ENCODE measurements at regions not wholly inside any gene's neighbourhood (a gene's known extent, or its start where the extent isn't known, plus 50 kb on each side); places are given as distances from the start of the nearest gene placed in this dataset.

DNA sequence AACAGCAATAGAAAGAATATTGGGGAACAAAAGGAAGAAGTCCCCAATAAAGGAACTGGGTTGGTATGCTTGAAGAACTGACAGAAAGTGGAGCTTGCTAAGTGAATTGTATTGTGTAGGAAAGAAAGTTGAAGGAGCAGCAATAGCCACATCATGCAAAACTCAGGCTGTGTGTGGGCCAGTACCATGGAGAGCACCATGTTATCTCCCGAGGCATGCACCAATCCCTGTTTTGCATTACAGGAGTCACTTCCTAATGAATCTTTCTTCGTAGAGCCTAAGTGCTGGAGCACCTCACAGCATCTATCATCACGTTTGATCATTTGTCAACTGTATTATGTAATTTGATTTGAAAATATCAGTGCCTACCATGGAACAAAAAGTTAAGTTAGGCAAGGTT is 137.7 kb upstream of the NMUR2 start:
- H3K36me3 ChIP-seq (ENCODE audit: control insufficient read depth in 2 of 2, insufficient read depth in 1 of 2, low read length in 2 of 2): no peaks in the 10 kb centered on the region; a peak in 1 of 3 replicates
- TF ChIP-seq, protein P1, sequence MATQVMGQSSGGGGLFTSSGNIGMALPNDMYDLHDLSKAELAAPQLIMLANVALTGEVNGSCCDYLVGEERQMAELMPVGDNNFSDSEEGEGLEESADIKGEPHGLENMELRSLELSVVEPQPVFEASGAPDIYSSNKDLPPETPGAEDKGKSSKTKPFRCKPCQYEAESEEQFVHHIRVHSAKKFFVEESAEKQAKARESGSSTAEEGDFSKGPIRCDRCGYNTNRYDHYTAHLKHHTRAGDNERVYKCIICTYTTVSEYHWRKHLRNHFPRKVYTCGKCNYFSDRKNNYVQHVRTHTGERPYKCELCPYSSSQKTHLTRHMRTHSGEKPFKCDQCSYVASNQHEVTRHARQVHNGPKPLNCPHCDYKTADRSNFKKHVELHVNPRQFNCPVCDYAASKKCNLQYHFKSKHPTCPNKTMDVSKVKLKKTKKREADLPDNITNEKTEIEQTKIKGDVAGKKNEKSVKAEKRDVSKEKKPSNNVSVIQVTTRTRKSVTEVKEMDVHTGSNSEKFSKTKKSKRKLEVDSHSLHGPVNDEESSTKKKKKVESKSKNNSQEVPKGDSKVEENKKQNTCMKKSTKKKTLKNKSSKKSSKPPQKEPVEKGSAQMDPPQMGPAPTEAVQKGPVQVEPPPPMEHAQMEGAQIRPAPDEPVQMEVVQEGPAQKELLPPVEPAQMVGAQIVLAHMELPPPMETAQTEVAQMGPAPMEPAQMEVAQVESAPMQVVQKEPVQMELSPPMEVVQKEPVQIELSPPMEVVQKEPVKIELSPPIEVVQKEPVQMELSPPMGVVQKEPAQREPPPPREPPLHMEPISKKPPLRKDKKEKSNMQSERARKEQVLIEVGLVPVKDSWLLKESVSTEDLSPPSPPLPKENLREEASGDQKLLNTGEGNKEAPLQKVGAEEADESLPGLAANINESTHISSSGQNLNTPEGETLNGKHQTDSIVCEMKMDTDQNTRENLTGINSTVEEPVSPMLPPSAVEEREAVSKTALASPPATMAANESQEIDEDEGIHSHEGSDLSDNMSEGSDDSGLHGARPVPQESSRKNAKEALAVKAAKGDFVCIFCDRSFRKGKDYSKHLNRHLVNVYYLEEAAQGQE (tag by site-specific recombination; IDR thresholded peaks at IDR 0.05): peak; percentile 94
- TF ChIP-seq ZNF555 (tag by site-specific recombination; conservative IDR thresholded peaks at IDR 0.05) (no peak), ZXDB (tag by site-specific recombination; IDR thresholded peaks at IDR 0.05) (no peak), ZBTB21 (tag by site-specific recombination; IDR thresholded peaks at IDR 0.05) (no peak)
- no peaks in the 10 kb centered on the region for H3K4me1 ChIP-seq (ENCODE audit: control insufficient read depth, insufficient read depth, low read length)
- H3K4me3 ChIP-seq (ENCODE audit: low read depth, low read length): no peak overlapping the region
- ChIA-PET POLR2A (no interaction called here), CTCF (interaction anchor here (1.9 kb wide), 1 partner anchor 10 kb away, joined by 4 read pairs; no protein-coding TSS in a partner anchor)
- H3K27ac ChIP-seq (ENCODE audit: extremely low read depth, low read depth, low read length): no peak overlapping the region
- no peaks in the 10 kb centered on the region for H3K9me3 ChIP-seq (ENCODE audit: control insufficient read depth, insufficient read depth, low read depth, low read length)

- ChIA-PET POLR2A (no interaction called here), CTCF (no interaction called here)
- H3K27ac ChIP-seq (ENCODE audit: extremely low read depth, low read depth, low read length): no peak overlapping the region
Measured at GRCh38 chr5:152546493-152546892, 141.4 kb upstream of the NMUR2 start.

More at GRCh38 chr5:152546493-152546892, 141.4 kb upstream of the NMUR2 start:
- H3K4me1 ChIP-seq (ENCODE audit: control insufficient read depth, insufficient read depth, low read length): no peaks in the 10 kb centered on the region
- no peak overlapping the region for H3K4me3 ChIP-seq (ENCODE audit: low read depth, low read length)
- no peaks in the 10 kb centered on the region; a peak in 1 of 3 replicates for H3K36me3 ChIP-seq (ENCODE audit: control insufficient read depth in 2 of 2, insufficient read depth in 1 of 2, low read length in 2 of 2)
- no peak for TF ChIP-seq ZSCAN30 (tag by site-specific recombination; IDR thresholded peaks at IDR 0.05)
- TF ChIP-seq BCL11B (tag by site-specific recombination; IDR thresholded peaks at IDR 0.05; ENCODE audit: low read depth): no peak
- no peak for TF ChIP-seq ZNF280C (tag by site-specific recombination; IDR thresholded peaks at IDR 0.05)
- no peak for TF ChIP-seq ZNF10 (tag by site-specific recombination; IDR thresholded peaks at IDR 0.05)
- TF ChIP-seq ZNF510 (tag by site-specific recombination; IDR thresholded peaks at IDR 0.05; ENCODE audit: insufficient replicate concordance): no peak
- TF ChIP-seq ZNF292 (tag by site-specific recombination; IDR thresholded peaks at IDR 0.05; ENCODE audit: borderline replicate concordance, low read depth): no peak
- TF ChIP-seq ZBTB20 (tag by site-specific recombination; IDR thresholded peaks at IDR 0.05): no peak
- TF ChIP-seq, protein P2, sequence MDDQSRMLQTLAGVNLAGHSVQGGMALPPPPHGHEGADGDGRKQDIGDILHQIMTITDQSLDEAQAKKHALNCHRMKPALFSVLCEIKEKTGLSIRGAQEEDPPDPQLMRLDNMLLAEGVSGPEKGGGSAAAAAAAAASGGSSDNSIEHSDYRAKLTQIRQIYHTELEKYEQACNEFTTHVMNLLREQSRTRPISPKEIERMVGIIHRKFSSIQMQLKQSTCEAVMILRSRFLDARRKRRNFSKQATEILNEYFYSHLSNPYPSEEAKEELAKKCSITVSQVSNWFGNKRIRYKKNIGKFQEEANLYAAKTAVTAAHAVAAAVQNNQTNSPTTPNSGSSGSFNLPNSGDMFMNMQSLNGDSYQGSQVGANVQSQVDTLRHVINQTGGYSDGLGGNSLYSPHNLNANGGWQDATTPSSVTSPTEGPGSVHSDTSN (CRISPR knock-in tag; IDR thresholded peaks at IDR 0.05): no peak
- TF ChIP-seq ZNF488 (tag by site-specific recombination; IDR thresholded peaks at IDR 0.05): no peak
- no peak for TF ChIP-seq ZNF518A (tag by site-specific recombination; conservative IDR thresholded peaks at IDR 0.05; ENCODE audit: low read depth)
- TF ChIP-seq ZBTB21 (tag by site-specific recombination; IDR thresholded peaks at IDR 0.05): no peak
- no peak for TF ChIP-seq ZNF133 (tag by site-specific recombination; IDR thresholded peaks at IDR 0.05)
- no peaks in the 10 kb centered on the region for H3K9me3 ChIP-seq (ENCODE audit: control insufficient read depth, insufficient read depth, low read depth, low read length)
